K562 (cell line): ENCODE measurements at regions not wholly inside any gene's neighbourhood (a gene's known extent, or its start where the extent isn't known, plus 50 kb on each side); places are given as distances from the start of the nearest gene placed in this dataset.

Source experiments
- ATAC-seq: fragments of 200-7000 bp; cut with Tn5 transposase; 3 replicates; pipeline ENCODE4 v1.9.1; 2020; ENCODE audit warnings: moderate library complexity
- BruUV-seq: library from RNA; stranded (reverse); fragments of 400-500 nt; replicated peaks from 2 replicates; lab custom pipeline; 2021; lab: Mats Ljungman, UMichigan
- CTCF ChIA-PET: fragments of 300-600 bp; formaldehyde crosslinking; extraction: SDS; loops from one replicate; lab custom pipeline; 2021; ENCODE audit warnings: low intra/inter-chr PET ratio; lab: Yijun Ruan, JAX
- POLR2A ChIA-PET: fragments of 300-600, 350-650 bp; sonication (Branson Sonifier 250); formaldehyde crosslinking; extraction: SDS; loops from one replicate; lab custom pipeline; 2021; ENCODE audit warnings: antibody characterized with exemption, inconsistent platforms; lab: Yijun Ruan, JAX
- DNase-seq, 4 experiments: peaks; one replicate each; pipeline versions ENCODE4 v3.0.0 to v3.0.0-alpha.2; 2011 to 2018; ENCODE audit warnings: low spot score in 3 of 4, mixed read lengths in 3 of 4; ENCODE audit errors: extremely low read depth in 1 of 4
- FAIRE-seq: peaks from 2 replicates; lab custom pipeline; 2011; peaks lifted over from hg19 to GRCh38; lab: Jason Lieb, UNC
- H2AFZ ChIP-seq: 2 replicates; pipeline ENCODE4 v1.6.0; 2011; ENCODE audit warnings: low read depth, low read length, control low read depth, inconsistent platforms
- H3K27ac ChIP-seq: fragments of 200-600 bp; 3 replicates; pipeline ENCODE4 v1.8.0; 2011; ENCODE audit warnings: low read depth, mild to moderate bottlenecking, control low read depth, inconsistent platforms, low read length, moderate library complexity, mixed read lengths; ENCODE audit errors: extremely low read depth
- H3K27me3 ChIP-seq, 2 experiments: fragments of 300-600 bp in 1 of 2; 2 replicates in 1 of 2; 3 replicates in 1 of 2; pipeline versions ENCODE4 v1.6.0 to v1.8.0; 2011; ENCODE audit warnings: inconsistent platforms in 2 of 2, low read length in 2 of 2, mild to moderate bottlenecking in 1 of 2, mixed read lengths in 1 of 2, moderate library complexity in 1 of 2; ENCODE audit not compliant: control insufficient read depth in 2 of 2, insufficient read depth in 2 of 2
- H3K36me3 ChIP-seq: fragments of 300-600 bp; 3 replicates; pipeline ENCODE4 v1.8.0; 2011; ENCODE audit warnings: mild to moderate bottlenecking, low read length, inconsistent platforms; ENCODE audit not compliant: control insufficient read depth, insufficient read depth
- H3K4me1 ChIP-seq, 2 experiments: fragments of 200-600 bp in 1 of 2; replicated peaks in 1 of 2; 2 replicates in 1 of 2; 3 replicates in 1 of 2; pipeline versions ENCODE4 v1.5.1 to v1.8.0; 2011; ENCODE audit warnings: inconsistent platforms in 2 of 2, low read length in 2 of 2, mild to moderate bottlenecking in 1 of 2, mixed read lengths in 1 of 2, moderate library complexity in 1 of 2; ENCODE audit not compliant: control insufficient read depth in 2 of 2, insufficient read depth in 2 of 2
- H3K4me2 ChIP-seq: 2 replicates; pipeline ENCODE4 v1.6.1; 2011; ENCODE audit warnings: low read length, control low read depth, inconsistent platforms, mixed read lengths; ENCODE audit not compliant: insufficient read depth
- H3K4me3 ChIP-seq: fragments of 200-600 bp; sonication (generic), shearing (Covaris generic); 2 replicates; pipeline ENCODE4 v1.5.1; 2016; ENCODE audit warnings: control low read depth, inconsistent platforms
- H3K79me2 ChIP-seq: fragments of 200-600 bp; 3 replicates; pipeline ENCODE4 v1.8.0; 2011; ENCODE audit warnings: low read length, inconsistent platforms; ENCODE audit not compliant: control insufficient read depth, insufficient read depth
- H3K9ac ChIP-seq, 2 experiments: 2 replicates each; pipeline versions ENCODE4 v1.6.0 to v1.6.1; 2011; ENCODE audit warnings: low read depth in 2 of 2, low read length in 2 of 2, control low read depth in 1 of 2, inconsistent platforms in 1 of 2, mild to moderate bottlenecking in 1 of 2, mixed read lengths in 1 of 2; ENCODE audit not compliant: insufficient read depth in 1 of 2
- H3K9me1 ChIP-seq: one replicate; pipeline ENCODE4 v1.6.0; 2011; ENCODE audit warnings: inconsistent platforms, mild to moderate bottlenecking, low read length, moderate library complexity; ENCODE audit not compliant: control insufficient read depth, insufficient read depth
- H3K9me3 ChIP-seq: replicated peaks from 2 replicates; pipeline ENCODE4 v1.5.1; 2011; ENCODE audit warnings: low read depth, low read length, inconsistent platforms; ENCODE audit not compliant: control insufficient read depth, insufficient read depth
- H4K20me1 ChIP-seq: replicated peaks from 2 replicates; pipeline ENCODE4 v1.6.1; 2011; ENCODE audit warnings: low read length, inconsistent platforms, mixed read lengths; ENCODE audit not compliant: control insufficient read depth, insufficient read depth
- ARID2 ChIP-seq: fragments of 450-650 bp; IDR thresholded peaks from 2 replicates; pipeline ENCODE4 v1.6.1; 2017; ENCODE audit warnings: antibody characterized with exemption, mild to moderate bottlenecking
- BRD9 ChIP-seq: fragments of 450-650 bp; IDR thresholded peaks from 2 replicates; pipeline ENCODE4 v1.6.1; 2018; ENCODE audit warnings: low read depth; ENCODE audit not compliant: partially characterized antibody
- ZBTB11 ChIP-seq, 3 experiments: fragments of 200-800 bp in 1 of 3; fragments of 250-450 bp in 1 of 3; fragments of 450-650 bp in 1 of 3; sonication (Bioruptor Pico) in 1 of 3; sonication (Bioruptor generic) in 1 of 3; formaldehyde crosslinking in 1 of 3; IDR thresholded peaks; 2 replicates each; pipeline versions ENCODE4 v1.6.1 to v1.8.0; 2016 to 2022; ENCODE audit warnings: mild to moderate bottlenecking in 2 of 3, missing genetic modification characterization in 2 of 3, missing compliant biosample characterization in 1 of 3, moderate library complexity in 1 of 3
- ZNF324 ChIP-seq: fragments of 250-450 bp; sonication (Bioruptor Pico); IDR thresholded peaks from 2 replicates; pipeline ENCODE4 v1.4.0; 2020; ENCODE audit warnings: mild to moderate bottlenecking
- WGBS: fragments of 100-300 bp; shearing (Covaris generic); methylation state at CpG from one replicate; pipeline ENCODE4 v1.1.6; 2016; ENCODE audit warnings: low coverage, mixed read lengths; ENCODE audit not compliant: insufficient coverage; ENCODE audit errors: missing lambda C conversion rate; 5-methylcytosine and 5-hydroxymethylcytosine counted together
- in situ Hi-C: fragments of 300-500 bp; cut with MboI; formaldehyde crosslinking; loops from 4 replicates; pipeline ENCODE4 v1.15.0; 2018; ENCODE audit warnings: inconsistent platforms, mixed read lengths
- intact Hi-C: fragments of 100-400 bp; cut with micrococcal nuclease; formaldehyde crosslinking; loops from 2 replicates; pipeline ENCODE4 v1.14.2; 2022

GRCh38 chr20:54305421-54305820, 97.5 kb downstream of the PFDN4 start:
- WGBS: 0% methylated on average over 7 of the region's 7 CpGs
- Histone ChIP-seq H3K36me3 (no peaks in the 10 kb centered on the region), H2AFZ (no peak overlapping the region), H3K79me2 (no peaks in the 10 kb centered on the region), H3K4me2 (no peak overlapping the region), H4K20me1 (no peaks in the 10 kb centered on the region), H3K27me3 (no peaks in the 10 kb centered on the region), H3K4me3 (no peak overlapping the region), H3K9me3 (no peaks in the 10 kb centered on the region), H3K27ac (no peak overlapping the region), H3K4me1 (no peaks in the 10 kb centered on the region), H3K9me1 (no peaks in the 10 kb centered on the region), H3K9ac (no peak overlapping the region)
- in situ Hi-C loops (no loop called here), intact Hi-C loops (no loop called here)
- ATAC-seq (no peak), DNase-seq (no peak), FAIRE-seq (no peak)
- no TSS peak for BruUV-seq
- ChIA-PET CTCF (no interaction called here), POLR2A (no interaction called here)
- no peak for TF ChIP-seq BRD9
- peak in 1 of 3 experiments; percentile 59; a peak in 2 of 6 replicates for TF ChIP-seq ZBTB11 (CRISPR knock-in tag; IDR thresholded peaks at IDR 0.05)
- no peak for TF ChIP-seq ZNF324 (CRISPR knock-in tag)
- no peak for TF ChIP-seq ARID2
